ENCODE measurements at regions not wholly inside any gene's neighbourhood (a gene's known extent, or its start where the extent isn't known, plus 50 kb on each side); places are given as distances from the start of the nearest gene placed in this dataset.

DNA sequence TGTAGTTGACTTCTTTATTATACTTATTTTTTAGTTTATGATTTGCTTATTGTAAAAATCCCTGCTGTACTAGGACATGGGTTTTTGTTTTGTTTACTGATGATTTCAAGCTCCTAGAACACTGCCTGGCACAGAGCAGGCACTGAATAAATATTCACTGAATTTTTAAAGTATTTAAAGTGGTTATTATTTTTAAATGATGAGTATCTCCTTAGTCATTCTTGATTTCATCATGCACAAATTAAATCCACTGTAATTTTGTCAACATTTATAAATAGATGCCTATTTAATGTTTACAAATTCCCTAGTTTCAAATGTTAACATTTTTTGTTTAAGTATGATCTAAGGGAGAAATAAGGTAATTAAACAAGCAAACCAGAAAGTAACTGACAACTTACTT is 367.9 kb upstream of the SLIT2 start:
- DNase-seq (ENCODE audit: low read depth in 1 of 2, low spot score in 1 of 2), result no peak
- no peak for TF ChIP-seq JUND (IDR thresholded peaks at IDR 0.05; ENCODE audit: low read depth)
- in situ Hi-C loops (cut with HindIII; ENCODE audit: low pct_unique_long_range_greater_than_20kb, low sequenced_read_pairs), result no loop called here

DNA sequence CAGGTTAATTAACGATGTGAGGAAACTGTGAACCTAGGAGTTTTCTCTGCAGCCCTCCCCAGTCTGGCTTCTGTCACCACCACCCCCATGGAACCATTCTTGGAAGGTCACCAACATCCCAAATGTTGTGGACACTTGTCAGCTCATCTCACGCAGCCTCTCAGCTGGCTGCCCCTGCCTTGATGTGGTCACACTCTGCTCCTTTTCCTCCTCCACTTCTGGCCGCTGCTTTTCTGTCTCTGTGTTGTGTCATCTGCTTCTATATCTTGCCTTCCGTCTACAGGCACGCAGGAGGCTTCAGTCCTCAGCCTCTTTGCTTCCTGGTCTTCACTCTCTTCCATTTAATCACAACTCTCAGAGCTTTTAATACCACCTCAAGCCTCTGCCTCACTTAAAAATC is 371.5 kb upstream of the SLIT2 start:
- in situ Hi-C loops (cut with HindIII; ENCODE audit: low pct_unique_long_range_greater_than_20kb, low sequenced_read_pairs), result no loop called here
- DNase-seq (ENCODE audit: low read depth in 1 of 2, low spot score in 1 of 2), result no peak
- TF ChIP-seq JUND (IDR thresholded peaks at IDR 0.05; ENCODE audit: low read depth), result no peak

DNA sequence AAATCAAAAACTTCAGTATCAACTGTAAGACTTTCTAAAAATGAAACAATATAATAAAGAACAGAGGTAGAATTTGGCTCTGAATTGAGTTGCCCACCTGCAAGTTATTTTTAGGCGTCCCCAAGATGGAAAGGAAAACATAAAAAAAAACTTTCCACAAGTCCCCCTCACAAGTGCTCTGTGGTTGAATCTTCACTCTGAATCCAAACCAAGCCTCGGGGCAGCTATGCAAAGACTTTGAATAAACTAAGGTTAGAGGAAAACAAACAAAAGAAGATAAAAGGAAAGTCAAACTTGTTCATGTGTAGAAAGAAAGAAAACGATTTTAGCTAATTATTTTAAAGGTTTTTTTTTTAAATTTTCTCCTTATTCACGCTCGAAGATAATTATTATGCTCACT is 372.4 kb upstream of the SLIT2 start:
- in situ Hi-C loops (cut with HindIII; ENCODE audit: low pct_unique_long_range_greater_than_20kb, low sequenced_read_pairs), result no loop called here
- no peak for TF ChIP-seq JUND (IDR thresholded peaks at IDR 0.05; ENCODE audit: low read depth)
- peak in 1 of 2 experiments; percentile 27 for DNase-seq (ENCODE audit: low read depth in 1 of 2, low spot score in 1 of 2)

DNA sequence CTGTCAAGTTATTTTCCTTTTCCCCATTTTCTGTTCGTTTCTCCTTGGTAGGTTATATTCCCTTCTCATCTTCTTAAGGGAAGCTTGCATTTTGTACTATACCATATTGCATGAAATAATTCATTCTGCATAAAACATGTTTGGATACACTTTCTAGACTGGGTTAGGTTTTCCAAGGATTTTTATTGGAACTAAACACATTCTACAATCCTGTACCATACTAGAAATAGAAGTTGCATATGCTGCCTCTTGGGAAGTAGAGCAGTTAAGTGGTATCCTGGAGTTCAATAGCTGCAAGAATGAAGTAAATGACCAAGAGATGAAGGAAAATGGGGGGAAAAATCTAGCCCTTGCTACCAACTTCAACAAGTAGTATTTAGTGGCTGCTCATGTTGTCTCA is 393.7 kb upstream of the SLIT2 start:
- TF ChIP-seq JUND (IDR thresholded peaks at IDR 0.05; ENCODE audit: low read depth), result no peak
- in situ Hi-C loops (cut with HindIII; ENCODE audit: low pct_unique_long_range_greater_than_20kb, low sequenced_read_pairs), result no loop called here
- DNase-seq (ENCODE audit: low read depth in 1 of 2, low spot score in 1 of 2), result no peak

DNA sequence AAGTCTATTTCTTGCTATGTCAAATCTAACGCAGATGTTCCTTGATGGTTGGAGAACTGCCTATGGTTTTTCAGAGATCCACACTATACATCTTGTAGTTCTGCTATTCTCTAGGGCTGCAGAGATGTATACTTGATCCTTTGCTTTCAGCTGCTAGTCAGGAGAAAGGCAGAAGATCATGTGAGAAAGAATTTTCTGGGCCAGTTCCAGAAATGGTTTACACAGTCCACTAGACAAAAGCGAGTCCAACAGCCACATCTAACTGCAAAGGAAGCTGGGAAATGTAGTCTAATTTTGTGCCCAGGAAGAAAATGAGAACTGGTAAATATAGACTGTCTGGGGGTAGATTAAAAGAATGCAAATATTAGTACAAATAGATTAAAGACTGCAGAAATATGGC is 394.3 kb upstream of the SLIT2 start:
- no peak for TF ChIP-seq JUND (IDR thresholded peaks at IDR 0.05; ENCODE audit: low read depth)
- in situ Hi-C loops (cut with HindIII; ENCODE audit: low pct_unique_long_range_greater_than_20kb, low sequenced_read_pairs), result no loop called here
- DNase-seq (ENCODE audit: low read depth in 1 of 2, low spot score in 1 of 2), result no peak

- no peak for DNase-seq (ENCODE audit: low read depth in 1 of 2, low spot score in 1 of 2)
- in situ Hi-C loops (cut with HindIII; ENCODE audit: low pct_unique_long_range_greater_than_20kb, low sequenced_read_pairs), result no loop called here
- no peak for TF ChIP-seq JUND (IDR thresholded peaks at IDR 0.05; ENCODE audit: low read depth)
Measured at GRCh38 chr4:19850909-19851308, 400.8 kb upstream of the SLIT2 start.

DNA sequence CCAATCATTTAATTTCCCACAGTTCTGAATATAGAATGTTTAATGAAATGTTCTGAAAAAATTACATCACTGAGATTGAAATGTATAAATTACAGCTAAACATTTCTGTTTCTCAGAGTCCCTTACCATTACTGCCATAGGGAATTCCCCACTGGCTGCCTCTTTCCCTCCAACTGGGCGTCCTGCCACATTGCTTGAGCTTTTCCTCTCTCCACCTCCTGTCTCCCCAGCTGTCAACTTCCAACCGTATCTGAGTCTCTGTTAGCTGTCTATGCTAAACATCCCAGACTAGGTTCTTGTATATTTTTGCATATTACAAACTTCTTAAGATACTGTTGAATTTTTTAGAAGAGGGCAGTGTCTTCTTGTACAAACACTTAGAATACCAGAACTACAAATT is 407.3 kb upstream of the SLIT2 start:
- no peak for TF ChIP-seq JUND (IDR thresholded peaks at IDR 0.05; ENCODE audit: low read depth)
- in situ Hi-C loops (cut with HindIII; ENCODE audit: low pct_unique_long_range_greater_than_20kb, low sequenced_read_pairs), result no loop called here
- no peak for DNase-seq (ENCODE audit: low read depth in 1 of 2, low spot score in 1 of 2)

DNA sequence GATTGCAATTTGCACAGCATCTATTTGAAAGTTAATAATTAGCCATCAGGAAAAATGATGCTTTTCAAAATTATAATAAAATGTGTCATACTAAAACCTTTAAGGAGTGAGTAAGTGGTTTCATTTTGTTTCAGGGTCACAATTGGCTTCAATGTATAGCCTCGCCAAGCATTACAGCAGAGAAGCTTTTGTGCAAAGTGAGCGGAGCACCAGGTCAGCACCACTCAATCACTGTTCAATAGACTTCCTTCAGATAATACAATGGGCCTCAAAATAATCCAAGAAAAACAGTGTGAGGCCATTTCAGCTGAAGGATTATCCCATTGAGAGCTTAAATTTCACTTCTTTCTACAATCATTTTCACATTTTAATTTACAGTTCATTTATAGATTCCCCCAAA is 409.2 kb upstream of the SLIT2 start:
- DNase-seq (ENCODE audit: low read depth in 1 of 2, low spot score in 1 of 2), result no peak
- no peak for TF ChIP-seq JUND (IDR thresholded peaks at IDR 0.05; ENCODE audit: low read depth)
- in situ Hi-C loops (cut with HindIII; ENCODE audit: low pct_unique_long_range_greater_than_20kb, low sequenced_read_pairs), result no loop called here

DNA sequence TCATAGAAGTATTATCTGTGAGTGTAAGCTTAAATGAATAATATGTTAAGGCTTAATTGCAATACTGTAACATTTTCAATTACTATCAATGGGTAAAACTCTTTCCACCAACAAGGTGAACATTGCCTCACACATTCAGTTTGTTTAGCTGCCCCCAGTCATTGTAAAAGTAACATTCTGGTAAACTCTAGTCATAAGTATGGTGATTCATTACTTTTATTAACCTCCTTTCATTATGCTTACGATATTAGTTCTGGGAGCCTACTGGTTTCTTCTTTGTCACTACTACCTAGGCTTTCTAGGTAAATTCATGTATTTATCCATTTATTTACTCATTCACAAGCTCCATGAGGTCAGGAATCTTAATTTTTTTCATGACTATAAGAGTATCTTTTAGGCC is 412.8 kb upstream of the SLIT2 start:
- DNase-seq (ENCODE audit: low read depth in 1 of 2, low spot score in 1 of 2), result no peak
- in situ Hi-C loops (cut with HindIII; ENCODE audit: low pct_unique_long_range_greater_than_20kb, low sequenced_read_pairs), result no loop called here
- no peak for TF ChIP-seq JUND (IDR thresholded peaks at IDR 0.05; ENCODE audit: low read depth)

GRCh38 chr4:19835429-19835828 is 416.3 kb upstream of the SLIT2 start:
- no peak for DNase-seq (ENCODE audit: low read depth in 1 of 2, low spot score in 1 of 2)
- in situ Hi-C loops (cut with HindIII; ENCODE audit: low pct_unique_long_range_greater_than_20kb, low sequenced_read_pairs), result no loop called here
- TF ChIP-seq JUND (IDR thresholded peaks at IDR 0.05; ENCODE audit: low read depth), result no peak

GRCh38 chr4:19832411-19832810 is 419.3 kb upstream of the SLIT2 start:
- DNase-seq (ENCODE audit: low read depth in 1 of 2, low spot score in 1 of 2), result no peak
- no peak for TF ChIP-seq JUND (IDR thresholded peaks at IDR 0.05; ENCODE audit: low read depth)
- in situ Hi-C loops (cut with HindIII; ENCODE audit: low pct_unique_long_range_greater_than_20kb, low sequenced_read_pairs), result no loop called here

GRCh38 chr4:19831644-19832285 is 419.9 kb upstream of the SLIT2 start:
- in situ Hi-C loops (cut with HindIII; ENCODE audit: low pct_unique_long_range_greater_than_20kb, low sequenced_read_pairs), result no loop called here
- TF ChIP-seq JUND (IDR thresholded peaks at IDR 0.05; ENCODE audit: low read depth), result no peak
- DNase-seq (ENCODE audit: low read depth in 1 of 2, low spot score in 1 of 2), result no peak

GRCh38 chr4:19829101-19829500 is 422.6 kb upstream of the SLIT2 start:
- in situ Hi-C loops (cut with HindIII; ENCODE audit: low pct_unique_long_range_greater_than_20kb, low sequenced_read_pairs), result no loop called here
- DNase-seq (ENCODE audit: low read depth in 1 of 2, low spot score in 1 of 2), result no peak
- no peak for TF ChIP-seq JUND (IDR thresholded peaks at IDR 0.05; ENCODE audit: low read depth)

GRCh38 chr4:19823781-19824180 is 427.9 kb upstream of the SLIT2 start:
- no peak for TF ChIP-seq JUND (IDR thresholded peaks at IDR 0.05; ENCODE audit: low read depth)
- no peak for DNase-seq (ENCODE audit: low read depth in 1 of 2, low spot score in 1 of 2)
- in situ Hi-C loops (cut with HindIII; ENCODE audit: low pct_unique_long_range_greater_than_20kb, low sequenced_read_pairs), result no loop called here

All from T47D (cell line).